ENCODE measurements at regions not wholly inside any gene's neighbourhood (a gene's known extent, or its start where the extent isn't known, plus 50 kb on each side); places are given as distances from the start of the nearest gene placed in this dataset.

DNA sequence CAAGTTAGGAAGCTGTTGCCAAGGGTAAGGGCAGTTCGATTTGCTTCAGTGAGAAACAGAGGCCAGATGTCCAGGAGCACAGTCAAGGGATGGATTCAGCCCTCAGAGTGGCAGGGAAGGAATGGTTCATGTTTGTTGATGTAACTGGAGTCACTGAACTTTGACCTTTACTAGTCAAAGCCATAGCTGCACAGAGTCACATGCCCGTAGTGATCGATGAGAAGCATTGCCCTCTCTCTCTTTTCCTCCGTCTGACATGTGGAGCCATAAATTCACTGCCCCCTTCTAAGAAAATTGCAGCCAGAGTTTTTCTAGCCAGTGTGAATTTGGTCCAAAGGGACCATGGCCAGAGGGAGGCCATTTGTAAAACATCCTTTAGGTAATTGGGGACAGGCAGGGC, 124.1 kb upstream of the MTNR1B start:
- DNase-seq (ENCODE audit: insufficient read length, low spot score) (no peak), FAIRE-seq (no peak)

- DNase-seq (ENCODE audit: insufficient read length, low spot score) (no peak), FAIRE-seq (no peak)
These were observed 123.6 kb upstream of the MTNR1B start for GRCh38 chr11:92845805-92846204.

- no peak for DNase-seq (ENCODE audit: insufficient read length, low spot score)
- no peak for FAIRE-seq
These were observed 122.8 kb upstream of the MTNR1B start for GRCh38 chr11:92846491-92847125.

DNA sequence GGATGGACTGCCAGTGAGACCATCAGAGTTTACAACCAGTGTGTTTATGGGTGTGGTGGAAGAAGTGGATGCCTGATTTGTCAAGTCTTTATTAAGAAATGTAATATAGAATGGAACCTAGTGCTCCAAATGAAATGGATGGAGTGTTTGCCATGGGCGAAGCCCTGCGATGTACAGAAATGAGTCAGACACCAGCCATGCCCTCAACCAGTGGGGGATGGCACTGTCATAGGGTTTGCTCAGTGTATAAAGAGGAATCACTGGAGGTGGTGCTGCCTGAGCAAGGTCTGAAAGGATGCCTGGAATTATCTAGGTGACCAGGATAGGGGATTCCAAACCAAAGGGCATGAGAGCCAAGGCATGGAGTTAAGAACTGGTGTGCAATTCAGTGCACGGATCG, 120.9 kb upstream of the MTNR1B start:
- no peak for DNase-seq (ENCODE audit: insufficient read length, low spot score)

DNA sequence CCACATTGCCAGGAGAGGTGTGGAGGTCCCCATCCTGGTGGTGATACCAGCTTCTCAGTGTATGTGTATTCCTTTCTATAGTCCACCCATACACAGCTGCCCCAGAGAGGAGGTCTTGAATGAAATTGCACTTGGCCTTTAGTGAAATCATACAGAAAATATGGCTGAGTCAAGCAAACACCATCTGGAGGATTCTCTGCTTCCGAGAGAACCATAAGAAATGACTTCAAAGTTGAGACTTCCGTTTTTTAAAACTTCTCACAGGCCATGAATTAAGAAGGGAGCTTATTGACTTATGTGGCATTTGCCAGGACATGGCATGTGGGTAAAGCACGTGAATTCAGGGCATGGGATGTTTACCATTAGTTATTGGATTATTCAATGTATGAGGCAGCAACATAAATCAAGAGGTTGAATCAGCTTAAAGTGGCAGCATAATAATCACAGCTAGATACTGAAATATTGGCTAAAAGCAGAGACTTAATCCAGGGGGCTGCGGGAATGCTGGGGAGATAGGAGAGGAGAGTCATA, 119.1 kb upstream of the MTNR1B start:
- no peak for DNase-seq (ENCODE audit: insufficient read length, low spot score)
- no peak for FAIRE-seq

More for the DNA sequence above, 120.9 kb upstream of the MTNR1B start:
- FAIRE-seq, result no peak

- DNase-seq (ENCODE audit: insufficient read length, low spot score), result no peak
- FAIRE-seq, result no peak
These were observed 117.2 kb upstream of the MTNR1B start for GRCh38 chr11:92852229-92852628.

- DNase-seq (ENCODE audit: insufficient read length, low spot score) (no peak), FAIRE-seq (no peak)
These were observed 116.5 kb upstream of the MTNR1B start for GRCh38 chr11:92852946-92853345.

DNA sequence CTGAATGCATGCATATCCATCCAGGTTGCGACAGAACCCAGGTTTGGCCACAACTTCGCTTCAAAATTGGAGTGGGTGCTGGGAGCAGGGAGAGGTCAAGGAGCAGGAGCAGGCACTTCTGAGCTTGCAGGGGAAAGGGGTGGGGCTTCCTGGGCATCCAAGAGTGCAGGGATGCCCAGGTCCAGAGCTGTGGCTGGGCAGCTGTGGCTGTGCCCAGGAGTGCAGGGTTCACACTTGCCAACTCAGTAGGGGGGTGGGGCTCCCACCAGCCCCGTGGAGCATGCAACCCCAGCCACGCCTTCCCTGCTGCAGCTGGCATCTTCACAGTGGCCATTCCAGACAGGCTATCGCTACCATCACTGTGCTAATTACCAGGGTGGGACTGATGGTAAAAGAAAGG, 115.3 kb upstream of the MTNR1B start:
- DNase-seq (ENCODE audit: insufficient read length, low spot score) (no peak), FAIRE-seq (no peak)

- no peak for FAIRE-seq
- DNase-seq (ENCODE audit: insufficient read length, low spot score), result no peak
These were observed 114.5 kb upstream of the MTNR1B start for GRCh38 chr11:92854952-92855351.

- FAIRE-seq (no peak), DNase-seq (ENCODE audit: insufficient read length, low spot score) (no peak)
These were observed 113.6 kb upstream of the MTNR1B start for GRCh38 chr11:92855607-92856405.

GRCh38 chr11:92857407-92857806, 112.0 kb upstream of the MTNR1B start:
- DNase-seq (ENCODE audit: insufficient read length, low spot score), result no peak
- no peak for FAIRE-seq

- DNase-seq (ENCODE audit: insufficient read length, low spot score) (no peak), FAIRE-seq (no peak)
These were observed 110.2 kb upstream of the MTNR1B start for GRCh38 chr11:92859156-92859690.

DNA sequence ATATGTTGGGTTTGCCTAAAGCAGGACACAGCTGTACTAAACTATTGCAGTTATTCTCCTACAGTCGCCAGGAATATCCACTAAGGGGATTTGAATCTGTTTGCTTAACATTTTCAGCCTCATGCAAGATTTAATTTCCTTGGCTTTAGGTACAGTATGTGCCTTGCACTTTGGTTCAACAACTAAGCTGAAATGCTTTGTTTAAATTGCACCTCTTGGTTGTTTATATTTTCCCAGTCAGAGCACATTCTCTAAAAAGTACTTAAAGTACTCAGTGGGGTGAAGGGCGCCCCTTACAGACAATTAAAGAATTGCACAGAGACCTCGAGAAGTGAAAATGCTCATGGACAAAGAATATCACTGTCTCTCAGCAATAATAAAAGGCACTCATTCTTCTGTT, 107.8 kb upstream of the MTNR1B start:
- no peak for DNase-seq (ENCODE audit: insufficient read length, low spot score)
- FAIRE-seq, result no peak

GRCh38 chr11:92865352-92865751, 104.1 kb upstream of the MTNR1B start:
- FAIRE-seq (no peak), DNase-seq (ENCODE audit: insufficient read length, low spot score) (no peak)

- no peak for DNase-seq (ENCODE audit: insufficient read length, low spot score)
- FAIRE-seq, result no peak
These were observed 102.7 kb upstream of the MTNR1B start for GRCh38 chr11:92866679-92867282.

GRCh38 chr11:92867913-92868619, 101.4 kb upstream of the MTNR1B start:
- no peak for FAIRE-seq

DNA sequence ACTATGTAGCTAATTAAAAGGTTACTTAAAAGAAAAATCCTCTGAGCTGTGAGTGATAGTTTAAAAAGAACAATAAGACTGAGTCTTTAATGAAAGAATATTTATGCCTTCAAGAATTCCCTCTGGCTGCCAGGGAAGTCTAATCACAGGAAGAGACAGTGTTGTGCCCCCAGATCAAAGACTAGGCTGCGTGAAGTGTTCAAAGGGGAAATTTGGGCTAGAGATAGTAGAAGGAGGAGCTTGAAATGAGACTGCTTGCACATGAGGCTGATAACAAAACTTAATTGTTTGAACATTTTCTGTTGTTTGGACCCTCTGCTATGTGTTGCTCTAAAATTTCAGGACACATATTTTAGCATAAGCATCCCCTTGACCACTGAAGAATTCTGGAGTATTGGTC, 99.7 kb upstream of the MTNR1B start:
- FAIRE-seq (no peak), DNase-seq (ENCODE audit: insufficient read length, low spot score) (no peak)

More at GRCh38 chr11:92867913-92868619, 101.4 kb upstream of the MTNR1B start:
- no peak for DNase-seq (ENCODE audit: insufficient read length, low spot score)

DNA sequence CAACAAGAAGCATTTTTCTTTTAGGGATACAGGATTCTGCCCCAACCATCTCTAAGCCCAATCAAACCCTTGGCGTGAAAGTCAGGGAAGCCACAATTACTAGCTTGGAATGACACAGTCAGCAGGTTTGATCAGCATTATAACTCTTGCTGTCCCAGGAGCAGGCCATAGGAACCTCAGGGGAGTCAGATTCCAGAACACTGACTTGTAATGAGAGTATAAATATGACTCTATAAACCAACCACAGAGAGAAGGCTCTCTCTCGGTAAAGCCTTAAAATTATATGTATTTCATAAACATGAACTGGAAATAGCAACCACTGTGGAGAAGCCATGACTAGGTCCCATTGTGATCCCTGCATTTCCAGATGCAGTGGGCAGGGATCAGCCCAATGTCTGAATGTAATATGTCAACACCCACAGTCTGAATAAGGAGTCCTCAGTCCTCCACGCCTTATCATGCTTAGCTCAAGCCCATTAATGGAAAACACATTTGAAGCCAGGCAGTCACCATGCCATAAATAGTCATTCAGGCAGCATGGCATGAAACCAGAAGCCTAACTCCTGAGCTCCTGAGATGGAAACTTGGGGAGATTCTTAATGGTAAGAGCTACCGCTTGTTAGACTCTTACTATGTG, 99.1 kb upstream of the MTNR1B start:
- DNase-seq (ENCODE audit: insufficient read length, low spot score), result no peak
- FAIRE-seq, result no peak

- DNase-seq (ENCODE audit: insufficient read length, low spot score) (no peak), FAIRE-seq (no peak)
These were observed 95.9 kb upstream of the MTNR1B start for GRCh38 chr11:92873551-92873950.

DNA sequence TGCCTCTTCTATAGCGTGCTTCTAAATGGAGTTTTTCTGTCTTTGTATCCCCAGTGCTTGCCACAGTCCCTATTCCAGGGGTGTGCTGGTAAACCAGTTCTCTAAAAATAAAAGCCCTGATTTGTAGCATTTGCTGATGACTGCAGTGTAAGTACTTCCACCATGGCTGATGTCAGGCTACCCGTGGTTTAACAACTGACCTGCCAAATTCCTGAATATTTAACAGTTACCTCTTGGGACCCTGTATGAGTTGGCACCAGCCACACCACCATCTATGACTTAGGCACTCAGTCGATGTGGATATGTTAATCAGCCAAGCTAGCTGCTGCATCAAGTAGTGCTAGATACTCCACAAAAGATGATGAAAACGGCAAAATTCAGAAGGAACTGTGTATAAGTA, 94.0 kb upstream of the MTNR1B start:
- DNase-seq (ENCODE audit: insufficient read length, low spot score) (no peak), FAIRE-seq (no peak)

All from HTR-8/SVneo (cell line).